ENCODE measurements at regions not wholly inside any gene's neighbourhood (a gene's known extent, or its start where the extent isn't known, plus 50 kb on each side); places are given as distances from the start of the nearest gene placed in this dataset.

DNA sequence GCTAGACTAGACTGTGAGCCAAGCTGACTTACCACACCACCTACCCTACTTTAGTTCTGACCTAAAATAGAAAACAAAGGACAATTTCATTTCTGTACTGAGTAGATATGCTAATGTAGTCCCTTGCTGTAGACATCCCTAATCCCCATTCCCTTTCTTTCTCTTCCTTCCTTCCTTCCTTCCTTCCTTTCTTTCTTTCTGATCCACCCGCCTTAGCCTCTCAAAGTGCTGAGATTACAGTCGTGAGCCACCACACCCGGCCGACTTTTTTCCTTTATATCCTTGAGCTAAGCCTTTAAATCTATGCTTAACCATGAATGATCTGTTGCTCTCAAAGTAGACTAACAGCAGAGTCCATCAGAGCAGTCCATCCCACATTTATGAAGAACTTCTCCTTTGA, 465.0 kb downstream of the SLITRK6 start:
- TF ChIP-seq, protein P1, sequence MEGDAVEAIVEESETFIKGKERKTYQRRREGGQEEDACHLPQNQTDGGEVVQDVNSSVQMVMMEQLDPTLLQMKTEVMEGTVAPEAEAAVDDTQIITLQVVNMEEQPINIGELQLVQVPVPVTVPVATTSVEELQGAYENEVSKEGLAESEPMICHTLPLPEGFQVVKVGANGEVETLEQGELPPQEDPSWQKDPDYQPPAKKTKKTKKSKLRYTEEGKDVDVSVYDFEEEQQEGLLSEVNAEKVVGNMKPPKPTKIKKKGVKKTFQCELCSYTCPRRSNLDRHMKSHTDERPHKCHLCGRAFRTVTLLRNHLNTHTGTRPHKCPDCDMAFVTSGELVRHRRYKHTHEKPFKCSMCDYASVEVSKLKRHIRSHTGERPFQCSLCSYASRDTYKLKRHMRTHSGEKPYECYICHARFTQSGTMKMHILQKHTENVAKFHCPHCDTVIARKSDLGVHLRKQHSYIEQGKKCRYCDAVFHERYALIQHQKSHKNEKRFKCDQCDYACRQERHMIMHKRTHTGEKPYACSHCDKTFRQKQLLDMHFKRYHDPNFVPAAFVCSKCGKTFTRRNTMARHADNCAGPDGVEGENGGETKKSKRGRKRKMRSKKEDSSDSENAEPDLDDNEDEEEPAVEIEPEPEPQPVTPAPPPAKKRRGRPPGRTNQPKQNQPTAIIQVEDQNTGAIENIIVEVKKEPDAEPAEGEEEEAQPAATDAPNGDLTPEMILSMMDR (conservative IDR thresholded peaks at IDR 0.05) = no peak
- no peak for TF ChIP-seq ZFX (IDR thresholded peaks at IDR 0.05)
